ENCODE measurements at regions not wholly inside any gene's neighbourhood (a gene's known extent, or its start where the extent isn't known, plus 50 kb on each side); places are given as distances from the start of the nearest gene placed in this dataset.

DNA sequence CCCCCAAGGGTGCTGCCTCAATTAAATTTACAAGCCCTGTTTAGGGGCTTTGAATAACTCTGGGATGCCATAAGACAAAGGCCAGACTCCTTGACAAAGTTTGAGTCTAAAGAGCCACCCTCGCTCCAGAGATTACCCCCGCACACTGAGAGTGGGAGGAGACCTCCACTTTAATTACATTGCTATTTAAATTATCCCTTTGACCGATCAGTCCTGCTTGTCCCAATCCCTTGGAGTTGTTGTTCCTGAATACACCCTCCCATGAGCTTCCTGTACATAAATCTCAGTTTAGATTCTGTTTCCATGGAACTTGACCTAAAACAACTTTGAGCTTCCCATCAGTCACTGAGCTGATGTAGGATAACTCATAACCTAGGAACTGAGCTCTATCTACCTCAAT lies 596.3 kb downstream of the PYDC2 start:
- H3K4me3 ChIP-seq (ENCODE audit: low read depth in 1 of 3, low read length in 3 of 3) = no peak overlapping the region
- no peaks in the 10 kb centered on the region for H3K4me1 ChIP-seq (ENCODE audit: control insufficient read depth in 4 of 4, insufficient read depth in 4 of 4, low read length in 3 of 4)
- no peak overlapping the region for H3K9ac ChIP-seq (ENCODE audit: low read depth in 1 of 2, low read length in 2 of 2)
- no peaks in the 10 kb centered on the region for H3K9me3 ChIP-seq (ENCODE audit: control insufficient read depth in 4 of 4, low read length in 3 of 4)
- H3K36me3 ChIP-seq (ENCODE audit: control insufficient read depth in 4 of 4, insufficient read depth in 3 of 4, low read depth in 1 of 4, low read length in 3 of 4) = no peaks in the 10 kb centered on the region
- no peak for TF ChIP-seq FOXA1 (IDR thresholded peaks at IDR 0.05)
- TF ChIP-seq GABPA (IDR thresholded peaks at IDR 0.05 in 1 of 2, conservative IDR thresholded peaks at IDR 0.05 in 1 of 2) = no peak
- no peak for TF ChIP-seq TAF1 (conservative IDR thresholded peaks at IDR 0.05)
- no peak for TF ChIP-seq SP1 (IDR thresholded peaks at IDR 0.05)
- TF ChIP-seq FOXA2 (IDR thresholded peaks at IDR 0.05) = no peak
- WGBS = 71% methylated on average over 3 of the region's 3 CpGs
- peaks cover 0 to 4% (median 1%) of the 10 kb centered on the region in 4 donors for H3K27me3 ChIP-seq (ENCODE audit: control insufficient read depth in 4 of 4, insufficient read depth in 4 of 4, low read length in 3 of 4)
- no peak for DNase-seq (ENCODE audit: low spot score)
- no peak overlapping the region for H3K27ac ChIP-seq (ENCODE audit: low read depth in 1 of 2, low read length in 2 of 2)

DNA sequence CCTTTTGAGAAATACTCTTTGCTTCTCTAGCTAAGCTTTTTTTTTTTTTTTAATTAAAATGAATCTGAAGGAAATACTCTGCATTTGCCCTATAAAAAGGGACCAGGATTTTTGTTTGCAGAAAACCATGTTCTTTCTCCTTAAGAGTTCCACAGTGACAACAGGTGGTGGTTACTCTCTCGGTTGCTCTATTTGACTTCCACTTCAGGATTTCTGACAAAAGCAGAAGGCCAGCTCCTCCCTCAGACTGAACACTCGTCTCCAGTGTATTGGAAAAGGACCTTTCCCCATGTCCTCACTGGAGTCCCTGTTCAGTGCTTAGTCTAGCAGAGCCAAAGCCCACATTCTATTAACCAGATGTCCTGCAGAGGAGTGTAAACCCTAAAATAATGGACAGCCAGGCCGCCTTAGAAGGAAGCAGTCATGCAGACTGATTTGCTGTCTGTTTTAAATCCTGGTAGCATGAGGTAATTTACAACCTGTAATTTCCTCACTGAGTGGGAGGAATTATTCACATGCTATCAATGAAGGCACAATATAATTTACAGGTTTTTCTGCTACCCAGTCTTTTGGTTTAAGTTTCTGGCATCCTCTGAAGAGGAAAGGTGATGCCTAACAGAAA lies 599.3 kb downstream of the PYDC2 start:
- Histone ChIP-seq H3K27ac (ENCODE audit: low read depth in 1 of 2, low read length in 2 of 2) (no peak overlapping the region), H3K4me1 (ENCODE audit: control insufficient read depth in 4 of 4, insufficient read depth in 4 of 4, low read length in 3 of 4) (no peaks in the 10 kb centered on the region), H3K36me3 (ENCODE audit: control insufficient read depth in 4 of 4, insufficient read depth in 3 of 4, low read depth in 1 of 4, low read length in 3 of 4) (no peaks in the 10 kb centered on the region), H3K27me3 (ENCODE audit: control insufficient read depth in 4 of 4, insufficient read depth in 4 of 4, low read length in 3 of 4) (peaks cover 0 to 3% (median 0%) of the 10 kb centered on the region in 4 donors), H3K4me3 (ENCODE audit: low read depth in 1 of 3, low read length in 3 of 3) (no peak overlapping the region), H3K9me3 (ENCODE audit: control insufficient read depth in 4 of 4, low read length in 3 of 4) (no peaks in the 10 kb centered on the region), H3K9ac (ENCODE audit: low read depth in 1 of 2, low read length in 2 of 2) (no peak overlapping the region)
- WGBS = 65% methylated on average over 3 of the region's 3 CpGs
- DNase-seq (ENCODE audit: low spot score) = no peak
- TF ChIP-seq MAX (IDR thresholded peaks at IDR 0.05) (no peak), FOXA1 (IDR thresholded peaks at IDR 0.05) (no peak), SP1 (IDR thresholded peaks at IDR 0.05) (no peak), REST (IDR thresholded peaks at IDR 0.05) (no peak), HNF4A (conservative IDR thresholded peaks at IDR 0.05) (no peak), TAF1 (conservative IDR thresholded peaks at IDR 0.05) (no peak), HNF4G (IDR thresholded peaks at IDR 0.05) (no peak), EGR1 (IDR thresholded peaks at IDR 0.05; ENCODE audit: low read depth in 2 of 2) (no peak), YY1 (IDR thresholded peaks at IDR 0.05) (no peak), RXRA (IDR thresholded peaks at IDR 0.05) (no peak), FOXA2 (IDR thresholded peaks at IDR 0.05) (no peak), GABPA (IDR thresholded peaks at IDR 0.05 in 1 of 2, conservative IDR thresholded peaks at IDR 0.05 in 1 of 2) (no peak), CTCF (IDR thresholded peaks at IDR 0.05; ENCODE audit: low read depth, low read length, missing input control) (no peak), NR2F2 (IDR thresholded peaks at IDR 0.05) (no peak), RAD21 (IDR thresholded peaks at IDR 0.05) (no peak), JUND (IDR thresholded peaks at IDR 0.05) (no peak)
- TF ChIP-seq, protein P1, sequence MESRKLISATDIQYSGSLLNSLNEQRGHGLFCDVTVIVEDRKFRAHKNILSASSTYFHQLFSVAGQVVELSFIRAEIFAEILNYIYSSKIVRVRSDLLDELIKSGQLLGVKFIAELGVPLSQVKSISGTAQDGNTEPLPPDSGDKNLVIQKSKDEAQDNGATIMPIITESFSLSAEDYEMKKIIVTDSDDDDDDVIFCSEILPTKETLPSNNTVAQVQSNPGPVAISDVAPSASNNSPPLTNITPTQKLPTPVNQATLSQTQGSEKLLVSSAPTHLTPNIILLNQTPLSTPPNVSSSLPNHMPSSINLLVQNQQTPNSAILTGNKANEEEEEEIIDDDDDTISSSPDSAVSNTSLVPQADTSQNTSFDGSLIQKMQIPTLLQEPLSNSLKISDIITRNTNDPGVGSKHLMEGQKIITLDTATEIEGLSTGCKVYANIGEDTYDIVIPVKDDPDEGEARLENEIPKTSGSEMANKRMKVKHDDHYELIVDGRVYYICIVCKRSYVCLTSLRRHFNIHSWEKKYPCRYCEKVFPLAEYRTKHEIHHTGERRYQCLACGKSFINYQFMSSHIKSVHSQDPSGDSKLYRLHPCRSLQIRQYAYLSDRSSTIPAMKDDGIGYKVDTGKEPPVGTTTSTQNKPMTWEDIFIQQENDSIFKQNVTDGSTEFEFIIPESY (IDR thresholded peaks at IDR 0.05) = no peak
- TF ChIP-seq, protein P2, sequence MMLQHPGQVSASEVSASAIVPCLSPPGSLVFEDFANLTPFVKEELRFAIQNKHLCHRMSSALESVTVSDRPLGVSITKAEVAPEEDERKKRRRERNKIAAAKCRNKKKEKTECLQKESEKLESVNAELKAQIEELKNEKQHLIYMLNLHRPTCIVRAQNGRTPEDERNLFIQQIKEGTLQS (IDR thresholded peaks at IDR 0.05) = no peak

Data from liver (tissue), 8 donors.